GM21526 (cell line): ENCODE measurements at regions not wholly inside any gene's neighbourhood (a gene's known extent, or its start where the extent isn't known, plus 50 kb on each side); places are given as distances from the start of the nearest gene placed in this dataset.
"Not testable (repeated sequence)": the region's sequence is repeated elsewhere in the genome, so short reads cannot be mapped to it uniquely, and the experiment has no call there.

ENCODE experiments used
- ATAC-seq: cut with Tn5 transposase; IDR thresholded peaks from one replicate; pipeline ENCODE4 v1.9.1; 2021; ENCODE audit warnings: moderate library complexity; ENCODE audit not compliant: unreplicated experiment, low FRiP score

DNA sequence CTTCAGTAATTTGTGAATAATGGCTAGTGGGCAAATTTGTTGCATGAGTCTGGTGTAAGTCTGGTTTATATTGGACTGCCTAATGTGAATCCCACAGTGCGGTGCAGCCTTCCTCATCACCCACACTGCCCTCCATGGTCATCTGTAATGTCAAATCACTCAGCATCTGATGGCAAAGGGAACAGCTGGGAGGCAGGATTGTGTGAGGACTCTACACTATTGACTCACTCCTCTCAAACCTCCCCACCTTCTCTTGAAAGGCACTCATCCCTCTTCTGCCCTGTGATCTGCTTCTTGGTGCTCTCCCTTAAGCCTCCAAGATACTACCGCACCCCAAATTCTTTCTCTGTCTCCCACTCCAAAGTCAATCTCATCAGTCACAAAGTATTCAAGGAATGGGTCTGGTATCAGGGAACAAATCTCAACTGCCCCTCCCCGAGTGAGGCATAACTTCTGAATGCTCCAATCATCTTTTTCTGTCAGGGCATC, 146.0 kb upstream of the BEND6 start:
- ATAC-seq = no peak

DNA sequence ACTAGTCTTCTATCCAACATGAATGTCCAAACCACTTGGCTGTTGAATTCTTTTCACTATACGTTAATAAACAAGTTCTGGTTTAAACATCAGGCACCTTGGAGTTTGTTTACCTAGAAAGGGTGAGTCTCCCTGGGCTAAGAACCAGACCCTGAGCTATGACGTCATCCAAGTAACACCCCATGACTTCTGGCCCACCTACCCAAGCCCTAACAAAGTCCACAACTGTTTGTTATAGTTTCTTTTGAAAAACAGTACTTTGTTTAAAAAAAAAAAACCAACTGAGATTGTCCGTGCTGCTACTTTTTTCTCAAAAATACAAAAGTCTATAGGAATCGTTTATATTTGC, 146.9 kb upstream of the BEND6 start:
- ATAC-seq = no peak

DNA sequence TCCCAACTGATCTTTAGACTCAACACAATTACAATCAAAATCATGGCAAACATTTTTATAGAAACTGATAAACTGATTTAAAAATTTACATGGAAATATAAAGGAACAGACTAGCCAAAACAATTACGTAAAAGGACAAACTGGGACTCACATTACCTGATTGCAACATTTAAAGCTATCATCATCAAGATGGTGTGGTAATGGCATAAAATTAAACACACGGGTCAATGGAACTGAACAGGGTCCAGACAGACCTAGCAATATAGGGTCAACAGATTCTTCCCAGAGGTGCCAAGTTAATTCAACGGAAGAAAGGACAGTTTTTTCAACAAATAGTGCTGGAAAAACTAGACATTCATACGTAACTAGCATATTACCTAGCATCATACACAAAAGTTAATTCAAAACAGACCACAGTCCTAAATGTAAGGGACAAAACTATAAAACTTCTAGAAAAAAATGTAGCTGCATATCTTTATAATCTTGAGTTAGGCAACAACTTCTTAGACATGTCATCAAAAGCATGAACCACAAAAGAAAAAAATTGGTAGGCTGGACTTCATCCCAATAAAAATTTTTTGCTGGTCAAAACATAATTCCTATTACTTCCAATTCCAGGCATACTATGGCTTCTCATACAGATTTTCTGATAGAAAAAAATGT, 147.4 kb upstream of the BEND6 start:
- ATAC-seq = no peak

DNA sequence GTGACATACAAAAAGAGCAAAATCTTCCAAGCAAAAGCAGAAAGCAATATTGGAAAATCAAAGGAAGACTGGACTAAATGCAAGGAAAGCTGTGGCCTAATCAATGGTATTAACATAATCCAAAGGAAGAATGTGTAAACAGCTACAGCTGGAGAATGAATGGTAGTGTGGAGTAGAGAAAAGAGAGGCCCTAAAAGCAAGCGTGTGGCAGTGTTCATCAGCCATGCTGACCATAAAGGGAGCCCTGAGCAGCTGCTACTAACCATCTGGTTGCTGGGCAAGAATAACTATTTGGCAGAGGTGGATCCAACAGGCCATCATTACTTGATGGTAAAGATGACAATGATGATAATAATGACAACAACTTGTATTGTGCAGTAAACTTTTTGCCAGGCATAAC, 148.5 kb upstream of the BEND6 start:
- no peak for ATAC-seq

DNA sequence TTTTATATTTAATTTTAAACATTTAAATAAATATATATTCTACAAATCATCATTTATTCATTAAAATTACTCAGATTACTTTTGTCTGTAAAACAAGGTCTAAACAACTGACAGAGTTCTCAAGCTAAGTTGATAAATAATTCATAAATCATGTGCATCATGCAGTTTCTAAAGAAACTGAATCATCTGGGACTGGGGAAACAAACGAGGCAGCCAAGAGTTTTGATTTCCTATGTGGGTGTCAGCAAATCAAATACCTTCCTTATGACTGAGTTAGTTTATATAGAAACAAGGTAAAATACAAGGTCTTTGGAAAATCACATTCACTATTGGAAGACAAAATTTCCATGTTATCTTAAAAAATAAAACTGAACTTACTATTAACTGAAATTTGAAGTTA, 149.9 kb upstream of the BEND6 start:
- ATAC-seq = no peak

DNA sequence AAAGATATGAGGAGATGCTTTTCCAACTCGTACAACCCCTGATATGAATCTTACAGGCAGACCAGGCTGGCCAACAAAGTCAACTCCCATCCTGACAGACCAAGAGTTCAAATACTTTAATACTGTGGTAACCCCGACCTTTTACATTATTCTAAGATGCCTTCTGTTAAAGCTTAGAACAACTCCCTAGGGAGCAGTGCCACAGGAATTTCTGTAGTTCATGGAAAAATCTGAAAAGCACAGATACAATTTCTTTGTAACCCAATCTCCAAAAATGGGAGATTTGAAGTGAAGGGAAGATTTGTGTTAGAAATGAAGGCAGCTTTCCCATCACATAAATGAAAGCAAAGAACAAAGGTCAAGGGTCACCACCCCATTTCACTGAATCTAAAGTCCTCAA, 151.3 kb upstream of the BEND6 start:
- ATAC-seq = no peak

DNA sequence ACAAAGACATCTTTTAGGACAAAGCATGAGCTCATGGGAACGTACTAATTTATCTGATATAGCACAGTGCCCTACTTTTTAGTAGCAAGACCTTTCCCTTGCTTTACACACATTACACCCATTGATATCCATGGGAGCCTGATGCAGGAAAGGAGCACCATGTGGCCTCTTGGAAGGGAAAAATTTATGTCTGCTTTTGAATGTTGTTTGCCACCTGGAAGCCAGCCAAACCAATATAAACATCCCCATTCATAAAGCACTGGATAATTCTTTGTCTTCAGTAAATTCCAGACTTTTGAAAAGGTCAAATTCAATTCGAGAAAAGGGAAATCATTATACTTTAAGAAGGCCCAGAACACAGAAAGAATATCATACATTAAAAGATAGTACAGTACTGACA, 152.3 kb upstream of the BEND6 start:
- no peak for ATAC-seq

DNA sequence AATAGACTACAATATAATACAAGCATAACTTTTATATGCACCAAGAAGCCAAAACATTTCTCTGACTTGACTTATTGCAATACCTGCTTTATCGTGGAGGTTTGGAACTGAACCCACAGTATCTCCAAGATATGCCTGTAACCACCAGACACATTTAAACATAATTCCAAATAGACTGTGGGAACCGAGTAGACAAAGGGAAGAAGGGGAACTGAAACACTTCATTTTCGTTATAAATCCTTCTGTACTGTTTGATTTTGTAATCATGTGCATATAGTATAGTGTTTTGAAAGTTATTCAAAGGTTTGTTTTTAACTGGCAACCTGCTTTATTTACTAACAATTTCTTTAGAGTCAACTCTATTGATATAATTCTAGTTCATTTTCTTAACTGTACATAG, 154.9 kb upstream of the BEND6 start:
- ATAC-seq = no peak

DNA sequence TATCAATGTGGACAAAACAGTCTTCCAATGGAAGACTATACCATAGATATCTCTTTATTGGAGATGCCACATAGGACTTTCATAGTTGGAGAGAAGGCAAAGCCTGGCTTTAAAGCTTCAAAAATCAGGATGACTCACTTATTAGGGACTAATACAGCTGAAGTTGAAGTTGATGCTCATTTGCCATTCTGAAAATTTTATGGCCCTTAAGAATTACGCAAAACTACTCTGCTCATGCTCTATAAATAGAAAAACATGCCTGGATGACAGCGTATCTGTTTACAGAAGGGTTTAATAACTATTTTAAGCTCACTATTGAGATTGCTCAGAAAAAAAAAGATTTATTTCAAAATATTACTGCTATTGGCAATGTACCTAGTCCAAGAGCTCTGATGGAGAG, 155.5 kb upstream of the DST start:
- no peak for ATAC-seq

DNA sequence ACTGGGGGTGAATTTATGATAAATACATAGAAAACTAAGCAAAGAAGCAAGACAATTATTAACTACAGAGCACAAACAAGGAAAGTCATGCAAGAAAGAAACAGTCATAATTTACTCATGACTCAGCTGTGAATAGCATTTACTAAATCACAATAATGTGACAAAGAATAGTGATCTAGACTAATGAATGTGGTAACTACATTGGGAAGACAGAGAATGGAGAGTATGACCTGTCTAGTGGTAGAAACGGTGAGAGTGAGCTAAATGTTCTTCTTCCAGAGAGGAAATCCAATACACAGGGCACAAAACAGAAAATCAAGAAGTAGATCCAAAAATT, 153.5 kb upstream of the DST start:
- ATAC-seq = no peak

DNA sequence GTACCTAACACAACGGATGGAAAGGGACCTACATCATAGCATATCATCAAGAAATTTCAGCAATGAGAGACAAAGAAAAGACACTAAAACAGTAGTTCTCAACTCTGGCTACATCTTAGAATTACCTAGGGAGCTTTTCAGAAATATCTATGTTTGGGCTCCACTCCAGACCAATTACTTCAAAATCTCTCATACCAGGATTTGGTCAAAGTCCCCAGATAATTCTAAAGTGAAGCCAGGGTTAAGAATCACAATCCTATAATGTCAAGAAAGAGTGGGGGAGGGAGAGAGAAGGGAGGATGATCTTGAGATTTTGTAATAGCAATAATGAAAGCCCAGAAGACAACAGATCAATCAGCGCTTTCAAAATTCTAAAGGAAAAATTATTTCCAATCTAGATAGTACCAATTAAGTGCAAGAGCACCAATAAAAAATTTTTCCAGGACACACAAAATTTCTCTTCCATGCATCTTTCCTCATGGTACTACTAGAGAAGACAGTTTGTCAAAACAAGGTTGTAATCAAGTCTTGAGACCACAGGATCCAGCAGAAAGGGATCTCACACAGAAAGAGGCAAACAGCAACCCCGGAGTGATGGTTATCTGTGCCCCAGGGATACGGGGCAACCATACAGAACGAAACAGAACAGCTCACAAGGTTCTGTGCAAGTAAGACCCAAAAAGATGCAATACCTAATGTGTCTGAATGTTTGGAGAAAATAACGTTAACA, 152.9 kb upstream of the DST start:
- no peak for ATAC-seq

DNA sequence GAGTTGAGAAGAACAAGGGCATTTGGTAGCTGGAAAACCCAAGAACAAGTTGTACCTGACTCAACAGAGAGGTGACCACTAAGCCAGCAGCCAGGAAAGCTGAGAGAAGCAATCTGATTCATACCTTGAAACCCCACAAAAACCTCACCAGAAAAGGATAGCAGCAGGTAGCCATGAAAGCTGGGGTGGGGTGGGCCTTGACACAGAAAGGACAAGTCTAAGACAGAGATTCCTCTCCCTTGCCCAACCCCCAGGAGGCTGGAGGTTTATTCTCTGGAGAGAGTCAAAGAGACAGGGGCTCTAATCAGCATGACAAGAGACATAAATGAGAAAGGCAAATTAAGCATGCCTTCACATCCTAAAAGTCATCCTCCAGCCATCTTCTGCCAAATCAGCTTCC, 151.7 kb upstream of the DST start:
- ATAC-seq = no peak

DNA sequence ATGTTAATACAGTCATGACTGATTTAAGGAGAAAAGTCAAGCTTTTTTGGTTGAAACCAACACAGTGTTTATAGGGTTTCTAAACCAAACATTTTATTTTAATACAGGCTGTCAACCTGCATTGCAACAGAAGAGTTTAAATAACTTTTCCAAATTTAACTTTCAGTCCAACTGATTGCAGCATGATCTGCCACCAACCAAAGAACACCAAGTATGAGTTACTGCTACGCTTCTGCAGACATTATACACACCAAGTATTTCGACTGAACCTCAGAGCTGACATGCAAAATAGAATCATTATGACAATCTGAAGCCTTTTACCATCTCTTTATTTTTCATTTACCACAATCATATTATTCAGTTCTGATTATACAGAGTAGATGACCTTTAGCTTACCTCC, 151.2 kb upstream of the DST start:
- ATAC-seq = no peak

DNA sequence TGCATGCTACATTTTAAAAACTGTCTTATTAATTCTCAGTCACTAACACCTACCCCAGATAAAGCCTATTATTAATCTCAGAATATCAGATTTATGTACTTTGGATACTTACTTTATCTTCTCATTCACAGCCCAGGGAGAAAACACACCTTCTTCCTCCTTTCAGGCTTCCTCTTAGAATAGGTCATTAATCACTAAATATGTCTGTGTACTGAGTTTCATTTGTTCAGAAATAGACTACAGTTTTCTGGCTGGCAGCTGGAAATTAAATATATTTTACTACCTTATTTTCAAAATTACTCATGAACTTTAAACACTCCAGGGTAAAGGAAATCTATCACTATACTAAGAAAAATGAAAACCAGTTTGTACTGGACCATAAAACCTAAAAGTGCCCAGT, 147.7 kb upstream of the DST start:
- ATAC-seq = peak; percentile 65

DNA sequence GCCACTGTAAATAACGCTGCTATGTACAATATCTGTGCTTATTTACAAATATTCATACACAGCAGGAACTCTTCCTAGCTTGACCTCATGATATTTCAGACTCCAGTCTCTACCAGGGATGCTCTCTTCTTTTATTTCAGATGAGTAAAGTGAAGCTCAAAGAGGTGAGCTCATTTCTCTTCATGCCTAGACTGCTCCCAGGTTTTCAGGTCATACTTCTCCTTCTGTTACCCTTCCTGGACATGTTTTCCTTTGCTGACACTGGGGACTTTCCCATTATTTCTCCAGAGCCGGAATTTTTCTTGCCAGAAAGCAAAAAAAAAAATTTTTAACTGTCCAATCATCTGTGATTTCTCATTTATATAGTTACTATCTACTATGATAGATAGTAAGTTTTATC, 147.2 kb upstream of the DST start:
- ATAC-seq = no peak

DNA sequence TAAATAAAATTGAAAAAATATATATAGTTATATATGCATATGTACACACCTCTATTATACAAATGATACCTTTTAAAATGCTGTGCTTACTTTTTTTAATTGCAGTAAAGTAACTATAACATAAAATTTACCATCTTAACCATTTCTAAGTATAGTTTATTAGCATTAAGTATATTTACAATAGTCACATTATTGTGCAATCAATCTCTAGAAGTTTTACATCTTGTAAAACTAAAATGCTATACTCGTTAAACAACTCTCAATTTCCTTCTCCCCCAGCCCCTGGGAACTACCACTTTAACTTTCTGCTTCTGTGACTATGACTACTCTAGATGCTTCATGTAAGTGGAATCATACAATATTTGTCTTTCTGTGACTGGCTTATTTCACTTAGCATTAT, 146.7 kb upstream of the DST start:
- ATAC-seq = no peak

DNA sequence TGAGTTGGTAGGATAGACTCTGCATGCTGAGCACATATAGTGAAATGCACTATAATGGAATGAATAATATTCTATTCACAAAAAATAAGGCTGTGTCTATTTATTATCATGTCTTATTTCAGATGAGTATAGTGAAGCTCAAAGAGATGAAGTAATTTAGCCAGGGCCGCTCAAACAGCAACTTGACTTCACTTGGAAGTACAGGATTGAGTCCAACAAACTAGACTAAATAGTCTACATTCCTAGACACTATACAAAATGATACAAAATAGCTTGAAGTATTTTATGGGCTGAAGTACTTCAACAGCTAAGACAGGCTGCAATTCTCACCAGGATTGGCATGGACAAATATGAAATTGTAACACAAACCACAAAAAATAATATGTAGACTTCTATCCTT, 144.5 kb upstream of the DST start:
- ATAC-seq = no peak

DNA sequence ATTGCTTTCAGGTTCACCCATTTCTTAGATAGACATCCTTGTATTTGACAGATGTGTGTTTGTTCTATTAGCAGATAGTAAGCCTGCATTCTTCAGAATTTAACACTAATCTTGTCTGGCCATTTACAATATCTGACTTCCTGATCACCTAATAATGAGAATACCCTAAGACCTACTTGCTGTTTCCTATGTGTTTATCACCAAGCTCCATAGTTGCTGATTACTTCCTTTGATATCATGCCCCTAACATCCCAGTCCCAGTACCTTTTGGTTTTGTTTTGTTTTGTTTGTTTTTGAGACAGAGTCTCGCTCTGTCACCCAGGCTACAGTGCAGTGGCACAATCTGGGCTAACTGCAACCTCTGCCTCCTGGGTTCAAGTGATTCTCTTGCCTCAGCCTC, 143.6 kb upstream of the DST start:
- ATAC-seq = no peak

DNA sequence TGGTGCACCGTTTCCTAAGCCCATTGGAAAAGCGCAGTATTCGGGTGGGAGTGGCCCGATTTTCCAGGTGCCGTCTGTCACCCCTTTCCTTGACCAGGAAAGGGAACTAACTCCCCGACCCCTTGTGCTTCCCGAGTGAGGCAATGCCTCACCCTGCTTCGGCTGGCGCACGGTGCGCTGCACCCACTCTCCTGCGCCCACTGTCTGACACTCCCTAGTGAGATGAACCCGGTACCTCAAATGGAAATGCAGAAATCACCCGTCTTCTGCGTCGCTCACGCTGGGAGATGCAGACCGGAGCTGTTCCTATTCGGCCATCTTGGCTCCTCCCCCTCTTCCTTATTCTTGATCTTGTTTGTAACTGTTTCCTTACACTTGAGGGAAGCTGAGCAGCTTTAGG, 142.8 kb upstream of the DST start:
- ATAC-seq = not testable (repeated sequence)

DNA sequence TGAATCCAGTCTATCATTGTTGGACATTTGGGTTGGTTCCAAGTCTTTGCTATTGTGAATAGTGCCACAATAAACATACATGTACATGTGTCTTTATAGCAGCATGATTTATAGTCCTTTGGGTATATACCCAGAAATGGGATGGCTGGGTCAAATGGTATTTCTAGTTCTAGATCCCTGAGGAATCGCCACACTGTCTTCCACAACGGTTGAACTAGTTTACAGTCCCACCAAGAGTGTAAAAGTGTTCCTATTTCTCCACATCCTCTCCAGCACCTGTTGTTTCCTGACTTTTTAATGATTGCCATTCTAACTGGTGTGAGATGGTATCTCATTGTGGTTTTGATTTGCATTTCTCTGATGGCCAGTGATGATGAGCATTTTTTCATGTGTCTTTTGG, 137.4 kb upstream of the DST start:
- ATAC-seq = not testable (repeated sequence)

DNA sequence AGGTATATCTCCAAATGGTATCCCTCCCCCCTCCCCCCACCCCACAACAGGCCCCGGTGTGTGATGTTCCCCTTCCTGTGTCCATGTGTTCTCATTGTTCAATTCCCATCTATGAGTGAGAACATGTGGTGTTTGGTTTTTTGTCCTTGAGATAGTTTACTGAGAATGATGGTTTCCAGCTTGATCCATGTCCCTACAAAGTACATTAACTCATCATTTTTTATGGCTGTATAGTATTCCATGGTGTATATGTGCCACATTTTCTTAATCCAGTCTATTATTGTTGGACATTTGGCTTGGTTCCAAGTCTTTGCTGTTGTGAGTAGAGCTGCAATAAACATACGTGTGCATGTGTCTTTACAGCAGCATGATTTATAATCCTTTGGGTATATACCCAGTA, 135.8 kb upstream of the DST start:
- not testable (repeated sequence) for ATAC-seq

DNA sequence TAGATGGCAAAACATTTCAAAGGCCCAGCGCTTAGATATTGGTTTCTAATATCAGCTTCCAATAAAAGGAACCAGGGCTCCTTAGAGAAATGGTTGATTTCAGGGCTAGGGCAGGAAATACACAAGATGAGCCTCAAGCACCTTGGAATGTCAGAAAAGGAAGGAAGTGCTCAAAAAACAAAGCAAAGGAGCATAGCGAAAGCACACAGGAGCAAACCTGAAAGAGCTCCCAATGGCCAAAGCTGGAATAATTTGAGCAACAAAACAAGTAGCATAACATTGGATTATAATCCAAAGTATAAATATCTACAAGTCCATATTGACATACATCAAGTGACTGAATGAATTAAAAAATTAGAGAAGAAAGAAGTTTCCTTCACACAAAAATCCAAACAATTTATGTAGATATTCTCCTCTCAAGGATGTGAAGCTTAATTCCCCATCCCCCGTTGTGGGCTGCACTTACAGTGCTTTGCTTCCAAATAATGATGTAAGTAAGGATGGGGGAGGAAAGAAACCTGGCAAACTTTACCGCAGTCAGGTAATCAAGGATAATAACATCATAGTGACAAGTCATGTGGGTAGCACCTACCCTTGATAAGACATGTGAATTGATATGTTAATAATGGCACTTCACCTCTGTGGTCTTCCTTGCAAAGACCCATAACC, 132.9 kb upstream of the DST start:
- no peak for ATAC-seq
